ENCODE measurements at regions not wholly inside any gene's neighbourhood (a gene's known extent, or its start where the extent isn't known, plus 50 kb on each side); places are given as distances from the start of the nearest gene placed in this dataset.
A peak's percentile ranks its signal among the peaks of the same experiment; 100 is the strongest.

DNA sequence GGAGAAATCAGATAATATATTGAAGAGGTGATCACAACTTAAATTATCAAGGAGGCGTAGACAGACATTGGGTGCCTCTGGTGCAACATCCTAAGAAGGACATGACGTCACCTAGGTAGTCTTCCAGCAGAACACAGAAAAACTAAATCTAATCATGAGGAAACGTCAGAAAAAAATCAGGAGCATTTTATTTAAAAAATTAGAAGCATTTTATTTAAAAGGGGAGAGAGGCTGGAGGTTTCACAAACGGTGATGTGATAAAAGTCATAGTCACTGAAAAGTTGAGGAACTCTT lies 254.6 kb downstream of the TMEM167A start:
- no peaks in the 10 kb centered on the region for H3K9me3 ChIP-seq (ENCODE audit: insufficient read depth in 2 of 2, low read depth in 1 of 2, low read length in 1 of 2)
- H3K14ac ChIP-seq (ENCODE audit: insufficient read length) = no peak overlapping the region
- no peak for FAIRE-seq
- no peaks in the 10 kb centered on the region for H3K23me2 ChIP-seq (ENCODE audit: low read depth, low read length)
- 0 out of 2 replicates have a peak overlapping the region, but pooled peaks have one; percentile 11 for H2AFZ ChIP-seq (ENCODE audit: low read length)
- no peak overlapping the region for H4K91ac ChIP-seq (replicated peaks; ENCODE audit: insufficient read length, low read length)
- H2BK15ac ChIP-seq (ENCODE audit: low read length) = no peak overlapping the region
- no peak overlapping the region for H2BK120ac ChIP-seq (replicated peaks; ENCODE audit: low read depth, low read length)
- POLR2A ChIA-PET (ENCODE audit: partially characterized antibody) = no interaction called here
- H3K4me1 ChIP-seq (replicated peaks in 1 of 4; ENCODE audit: control insufficient read depth in 3 of 4, insufficient read depth in 4 of 4, low read length in 3 of 4) = peaks cover 0 to 7% (median 3%) of the 10 kb centered on the region in 4 experiments; a peak in 4 of 7 replicates
- H3K4ac ChIP-seq (replicated peaks; ENCODE audit: insufficient read length, low read depth, low read length) = no peak overlapping the region
- no peaks in the 10 kb centered on the region for H3K79me1 ChIP-seq (ENCODE audit: low read depth, low read length)
- CTCF ChIA-PET (ENCODE audit: partially characterized antibody) = no interaction called here
- DNase-seq (ENCODE audit: low read depth in 1 of 2, low spot score in 2 of 2) = no peak
- no peak overlapping the region for H3K18ac ChIP-seq (ENCODE audit: extremely low read depth, low read length)
- H2BK12ac ChIP-seq (ENCODE audit: low read depth, low read length) = no peak overlapping the region
- H2AK5ac ChIP-seq (ENCODE audit: low read depth, low read length) = no peak overlapping the region
- H4K8ac ChIP-seq (ENCODE audit: extremely low read depth, insufficient read depth, low read length) = no peak overlapping the region
- no peak overlapping the region for H3K4me2 ChIP-seq (ENCODE audit: insufficient read depth in 1 of 2, low read depth in 2 of 2, low read length in 2 of 2)
- no peaks in the 10 kb centered on the region for H4K20me1 ChIP-seq (replicated peaks in 1 of 2; ENCODE audit: control insufficient read depth in 1 of 2, insufficient read depth in 2 of 2, low read length in 2 of 2)
- peaks cover 0 to 1% (median 0%) of the 10 kb centered on the region in 4 experiments; a peak in 1 of 7 replicates for H3K27me3 ChIP-seq (replicated peaks in 1 of 4; ENCODE audit: control insufficient read depth in 3 of 4, extremely low read depth in 1 of 4, insufficient read depth in 3 of 4, low read length in 3 of 4)
- H3K56ac ChIP-seq (replicated peaks; ENCODE audit: insufficient read length, low read depth, low read length) = no peak overlapping the region
- H2BK5ac ChIP-seq (ENCODE audit: low read depth, low read length) = no peak overlapping the region
- H3K23ac ChIP-seq (ENCODE audit: insufficient read length) = no peak overlapping the region
- no peak overlapping the region for H3K27ac ChIP-seq (ENCODE audit: low read depth, low read length)
- no peak overlapping the region for H4K5ac ChIP-seq (ENCODE audit: insufficient read length, low read depth, low read length)
- H3K36me3 ChIP-seq (ENCODE audit: control insufficient read depth in 2 of 4, insufficient read depth in 4 of 4, low read length in 3 of 4) = no peaks in the 10 kb centered on the region
- WGBS, 2 experiments (ENCODE audit: extremely low coverage in 1 of 2, insufficient coverage in 1 of 2, insufficient read length in 1 of 2, insufficient replicate concordance in 2 of 2, low coverage in 1 of 2, low lambda C conversion rate in 2 of 2, missing lambda C conversion rate in 1 of 2) = 93% methylated on average over 4 of the region's 4 CpGs; no CpG with 5 or more reads in 1 of the 2 experiments
- H3K9ac ChIP-seq (replicated peaks in 1 of 4; ENCODE audit: extremely low read depth in 1 of 4, low read depth in 3 of 4, low read length in 3 of 4) = no peak overlapping the region
- no peaks in the 10 kb centered on the region for H3K79me2 ChIP-seq (ENCODE audit: control insufficient read depth in 1 of 2, insufficient read depth in 2 of 2, low read length in 2 of 2)
- H2BK20ac ChIP-seq (ENCODE audit: low read length) = no peak overlapping the region
- H3K4me3 ChIP-seq (ENCODE audit: extremely low read depth in 1 of 4, insufficient read depth in 2 of 4, low read depth in 3 of 4, low read length in 4 of 4) = no peak overlapping the region
- no peak for TF ChIP-seq ASH2L (IDR thresholded peaks at IDR 0.05; ENCODE audit: low read length)
- no peak for TF ChIP-seq CHD2 (IDR thresholded peaks at IDR 0.05; ENCODE audit: low read length)
- TF ChIP-seq KDM5A (IDR thresholded peaks at IDR 0.05; ENCODE audit: low read length) = no peak
- TF ChIP-seq EGR1 (IDR thresholded peaks at IDR 0.05; ENCODE audit: borderline replicate concordance, low read depth, low read length) = no peak
- TF ChIP-seq ATF3 (IDR thresholded peaks at IDR 0.05; ENCODE audit: insufficient read depth, low read depth, low read length) = no peak
- no peak for TF ChIP-seq SIN3A (conservative IDR thresholded peaks at IDR 0.05 in 1 of 2, IDR thresholded peaks at IDR 0.05 in 1 of 2; ENCODE audit: low read depth in 1 of 2, low read length in 2 of 2)
- TF ChIP-seq SAP30 (IDR thresholded peaks at IDR 0.05; ENCODE audit: insufficient read depth, insufficient replicate concordance, low read length) = no peak
- no peak for TF ChIP-seq NANOG (IDR thresholded peaks at IDR 0.05; ENCODE audit: insufficient read depth, low read depth, low read length, poor library complexity, severe bottlenecking)
- no peak for TF ChIP-seq POLR2A (IDR thresholded peaks at IDR 0.05; ENCODE audit: control extremely low read depth in 1 of 2, low read depth in 2 of 2, low read length in 2 of 2)
- TF ChIP-seq POLR2AphosphoS5 (IDR thresholded peaks at IDR 0.05; ENCODE audit: low read depth, low read length) = no peak
- TF ChIP-seq MAFK (IDR thresholded peaks at IDR 0.05; ENCODE audit: low read depth, low read length) = no peak
- no peak for TF ChIP-seq CBX8 (IDR thresholded peaks at IDR 0.05; ENCODE audit: borderline replicate concordance, low read depth, low read length)
- no peak for TF ChIP-seq BCL11A (IDR thresholded peaks at IDR 0.05; ENCODE audit: low read depth in 2 of 2, low read length in 2 of 2)
- no peak for TF ChIP-seq CEBPB (IDR thresholded peaks at IDR 0.05; ENCODE audit: low read depth, low read length)

All from H1 (cell line).